GM19395 (cell line): ENCODE measurements at regions not wholly inside any gene's neighbourhood (a gene's known extent, or its start where the extent isn't known, plus 50 kb on each side); places are given as distances from the start of the nearest gene placed in this dataset.

Experiments used
- ATAC-seq: cut with Tn5 transposase; IDR thresholded peaks from one replicate; pipeline ENCODE4 v1.9.1; 2021; ENCODE audit warnings: mild to moderate bottlenecking, moderate library complexity; ENCODE audit not compliant: unreplicated experiment

DNA sequence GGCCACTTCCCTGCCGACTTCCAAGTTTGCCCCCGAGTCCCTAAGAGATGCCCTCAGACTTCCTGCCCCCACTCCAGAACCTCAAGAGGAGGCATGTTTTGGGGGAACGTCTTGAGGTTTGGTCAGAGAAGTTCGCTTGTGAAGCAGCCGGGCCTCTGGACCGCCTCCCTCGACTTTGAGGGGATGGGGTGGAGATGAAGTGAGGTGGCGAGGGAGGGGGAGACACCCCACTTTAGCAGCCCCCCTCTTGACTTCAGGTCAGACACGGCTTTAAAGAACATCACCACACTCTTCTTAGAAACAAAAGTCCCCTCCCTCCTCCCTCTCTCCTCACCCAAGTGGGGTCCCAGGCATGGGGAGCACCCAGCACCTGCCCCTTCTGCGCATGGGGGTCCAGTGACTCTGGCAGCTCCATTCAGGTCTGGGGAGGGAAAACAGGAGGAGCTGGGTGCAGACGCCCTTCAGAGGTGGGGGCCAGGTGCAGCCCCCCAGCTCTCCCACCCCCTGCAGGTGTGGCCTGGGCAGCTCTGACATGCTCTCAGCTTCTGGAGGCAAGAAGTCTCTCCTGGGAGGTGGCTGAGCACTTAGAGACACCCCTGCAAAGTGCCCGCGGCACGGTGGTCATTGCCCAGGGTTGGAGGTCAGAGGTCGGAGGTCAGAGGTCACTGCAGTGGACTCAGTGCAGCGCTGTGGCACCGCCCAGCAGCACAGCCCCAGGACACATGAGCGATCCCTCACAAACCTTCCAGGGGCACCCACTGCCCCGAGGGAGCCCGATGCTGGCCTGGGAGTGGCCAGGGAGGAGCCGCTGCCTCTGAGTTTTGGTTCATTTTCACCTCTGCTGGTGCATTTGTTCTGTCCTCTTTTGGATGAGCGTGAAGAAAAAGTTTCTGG is 108.8 kb downstream of the CPZ start:
- ATAC-seq = no peak

DNA sequence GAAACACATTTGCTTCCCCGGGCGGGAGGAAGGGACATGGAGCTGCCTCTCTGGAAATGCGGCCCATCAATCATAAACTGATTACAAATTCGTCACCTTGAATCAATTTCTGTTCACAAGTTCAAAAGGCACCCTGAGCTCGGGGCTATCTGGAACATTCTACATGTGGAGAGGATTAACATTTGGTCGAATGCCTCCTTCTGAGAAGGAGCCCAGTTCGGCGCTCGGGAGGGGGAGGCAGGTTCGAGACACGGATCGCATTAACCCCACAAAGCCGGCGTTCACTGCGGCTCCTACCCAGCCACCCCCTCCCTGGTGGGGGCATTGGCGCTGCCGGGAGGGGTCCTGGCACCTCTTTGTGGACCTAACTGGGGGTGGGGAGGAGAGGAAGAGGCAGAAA is 108.0 kb downstream of the CPZ start:
- ATAC-seq = no peak

DNA sequence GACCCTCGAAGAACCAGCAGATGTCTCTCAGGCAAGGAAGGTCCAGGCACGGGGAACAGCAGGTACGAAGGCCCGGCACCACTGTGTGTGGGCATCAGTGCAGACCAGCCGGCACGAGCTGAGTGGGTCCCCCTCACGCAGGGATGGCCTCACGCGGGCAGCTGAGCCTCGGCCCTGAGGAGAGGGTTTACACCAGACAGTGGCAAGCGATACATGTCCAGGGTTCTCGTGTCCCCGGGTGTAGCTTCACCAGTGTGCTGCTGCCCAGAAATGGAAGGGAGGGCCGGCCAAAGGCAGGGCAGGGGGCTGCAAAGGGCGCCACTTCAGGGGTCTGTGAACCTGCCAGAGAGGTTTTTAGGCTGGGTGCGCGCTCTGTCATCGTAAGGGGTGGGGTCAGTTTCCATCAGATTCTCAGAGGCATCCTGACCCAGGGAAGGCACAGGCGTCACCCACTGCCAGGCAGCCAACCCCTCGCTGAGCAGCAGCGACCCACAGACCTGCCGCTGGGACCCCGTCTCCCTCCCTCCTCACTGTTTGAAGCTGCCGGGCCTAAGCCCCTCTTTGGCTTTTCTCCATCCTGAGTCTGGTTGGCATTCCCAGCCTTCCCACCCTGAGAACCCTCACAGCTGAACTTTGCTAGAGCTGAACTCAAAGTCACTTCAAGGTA is 107.0 kb downstream of the CPZ start:
- ATAC-seq = no peak

DNA sequence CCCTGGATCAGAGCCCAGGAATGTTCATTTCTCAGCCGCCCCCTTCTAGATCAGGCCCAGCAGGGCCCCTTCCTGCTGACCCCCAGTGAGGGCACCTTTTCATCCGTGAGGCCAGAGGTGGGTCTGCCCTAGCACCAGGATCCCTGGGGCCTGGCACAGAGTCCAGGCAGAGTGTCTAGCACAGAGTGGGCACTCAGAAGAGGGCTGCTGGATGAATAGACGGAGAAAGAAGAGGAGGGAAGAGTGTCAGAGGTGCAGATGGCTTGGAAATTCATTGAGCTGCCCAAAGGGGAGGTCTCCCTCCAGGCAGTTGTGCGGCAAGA is 106.5 kb downstream of the CPZ start:
- no peak for ATAC-seq

DNA sequence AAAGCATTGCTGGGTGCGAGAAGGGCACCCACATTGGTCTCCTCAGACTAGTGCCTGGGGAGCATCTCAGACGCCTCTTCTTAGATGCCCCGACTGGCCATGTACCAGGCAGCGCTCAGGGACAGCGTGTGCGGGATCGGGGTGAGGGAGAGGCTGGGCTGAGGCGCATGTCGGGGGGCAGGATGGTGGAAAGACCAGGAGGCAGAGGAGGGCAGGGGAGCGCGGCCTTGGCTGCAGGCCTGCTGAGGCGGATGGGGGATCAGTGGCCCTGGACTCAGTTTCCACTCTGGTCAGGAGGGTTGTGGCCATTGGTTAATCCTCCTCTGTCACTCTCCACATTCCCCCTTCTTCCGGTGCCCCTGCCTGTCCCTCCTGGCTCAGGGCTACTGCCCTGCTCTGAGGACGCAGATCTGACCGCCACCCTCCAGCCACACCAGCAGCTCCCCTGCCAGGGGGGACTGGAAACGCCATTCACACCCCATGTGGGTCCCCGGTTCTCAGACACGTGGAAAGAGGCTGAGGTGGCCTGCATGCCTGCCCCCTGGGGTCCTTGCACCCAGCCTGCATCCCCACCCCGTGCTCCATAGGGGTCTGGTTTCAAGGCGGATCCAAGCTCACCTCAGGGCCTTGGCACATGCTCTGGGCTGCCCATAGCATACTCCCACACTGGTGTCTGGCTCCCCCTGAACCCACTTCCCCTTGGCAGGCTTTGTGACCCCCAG is 105.9 kb downstream of the CPZ start:
- ATAC-seq = no peak

DNA sequence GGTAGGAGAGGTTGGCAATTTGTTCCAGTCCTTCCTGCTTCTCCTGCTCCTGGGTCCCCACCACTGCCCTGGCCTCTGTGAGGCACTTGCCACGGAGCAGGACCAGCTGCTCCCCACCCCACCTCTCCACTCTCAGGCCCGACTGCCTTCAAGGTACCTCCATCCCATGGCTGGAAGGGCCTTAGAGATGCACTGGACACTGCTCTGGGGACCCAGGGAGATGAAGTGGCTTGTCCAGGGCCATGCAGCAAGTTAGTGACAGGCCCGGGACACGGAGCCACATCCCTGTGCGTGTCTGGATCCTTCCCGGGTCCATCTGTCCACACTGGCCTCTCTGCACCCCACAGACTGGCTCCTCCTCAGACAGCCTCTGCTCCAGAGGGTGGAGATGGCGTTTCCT is 105.3 kb downstream of the CPZ start:
- ATAC-seq = no peak

DNA sequence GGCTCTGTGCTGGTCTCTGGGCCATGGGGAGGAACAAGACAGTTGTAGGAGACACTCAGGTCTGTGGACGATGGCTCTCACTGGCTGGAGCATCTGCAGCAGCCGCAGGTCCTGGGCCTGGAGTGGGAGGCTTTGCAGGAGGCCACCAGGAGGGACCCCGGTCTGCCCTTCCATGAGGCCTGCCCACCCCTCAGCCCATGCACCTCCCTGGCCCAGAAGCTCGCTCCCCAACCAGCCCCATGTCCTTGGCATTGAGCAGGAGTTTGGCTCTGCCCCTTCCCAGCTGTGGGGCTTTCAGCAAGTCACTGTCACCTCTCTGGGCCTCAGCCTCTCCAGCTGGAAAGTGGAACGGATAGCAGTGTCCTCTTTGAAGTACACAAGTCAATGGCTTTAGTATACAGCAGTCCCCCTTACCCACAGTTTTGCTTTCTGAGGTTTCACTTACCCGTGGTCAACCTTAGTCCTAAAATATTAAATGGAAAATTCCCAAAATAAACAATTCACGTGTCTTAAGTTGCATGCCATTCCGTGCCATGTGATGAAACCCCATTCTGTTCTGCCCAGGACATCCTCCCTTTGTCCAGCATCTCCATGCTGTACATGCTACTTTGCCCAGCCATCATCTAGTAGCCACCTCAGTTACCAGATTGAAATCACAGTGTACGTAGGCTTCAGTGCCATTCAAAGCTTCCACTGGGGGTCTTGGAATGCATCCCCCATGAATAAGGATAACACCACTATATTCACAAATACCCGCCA is 104.0 kb downstream of the CPZ start:
- ATAC-seq = no peak

DNA sequence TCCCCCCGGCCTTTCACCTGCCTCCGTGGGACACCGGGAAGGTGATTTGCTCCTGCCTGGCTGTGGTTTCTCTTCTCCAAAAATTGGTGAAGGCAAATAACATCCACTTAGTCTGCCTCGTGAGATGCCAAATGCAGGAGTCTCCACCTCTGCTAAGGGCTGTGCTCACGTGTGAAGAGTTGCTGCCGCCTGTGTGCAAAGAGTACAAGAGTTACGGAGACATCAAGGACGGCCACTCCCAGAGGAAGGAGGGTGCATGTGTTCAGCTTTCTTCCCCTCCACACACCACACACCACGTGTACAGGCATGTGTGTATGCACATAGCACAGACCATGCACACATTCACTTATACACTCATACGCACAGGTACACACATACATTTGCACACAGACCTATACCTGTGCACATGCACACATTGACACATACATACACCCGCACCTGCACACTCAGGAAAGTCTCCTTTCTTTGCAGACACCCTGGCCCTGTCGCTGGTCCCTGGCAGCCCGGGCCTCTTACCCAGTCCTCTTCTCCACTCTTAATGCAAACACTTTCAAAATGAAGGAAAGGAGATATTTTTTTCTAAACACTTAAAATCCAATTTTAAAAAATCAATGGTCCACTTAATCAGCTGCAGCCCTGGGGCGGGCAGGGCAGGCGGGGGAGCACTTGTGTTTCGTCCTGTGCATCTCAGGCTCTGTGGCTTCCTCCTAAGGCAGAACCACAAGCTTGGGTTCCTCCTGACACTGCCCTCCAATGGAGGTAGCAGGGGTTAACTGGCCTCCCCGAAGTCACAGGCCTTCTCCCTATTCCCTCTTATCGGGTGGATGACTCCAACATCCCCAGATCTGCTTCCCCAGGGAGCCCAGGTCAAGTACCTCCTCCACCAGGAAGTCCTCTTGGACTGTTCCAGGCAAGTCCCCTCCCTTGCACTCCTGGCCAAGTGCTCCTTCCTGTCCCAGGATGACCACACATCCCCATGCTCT is 103.0 kb downstream of the CPZ start:
- no peak for ATAC-seq

DNA sequence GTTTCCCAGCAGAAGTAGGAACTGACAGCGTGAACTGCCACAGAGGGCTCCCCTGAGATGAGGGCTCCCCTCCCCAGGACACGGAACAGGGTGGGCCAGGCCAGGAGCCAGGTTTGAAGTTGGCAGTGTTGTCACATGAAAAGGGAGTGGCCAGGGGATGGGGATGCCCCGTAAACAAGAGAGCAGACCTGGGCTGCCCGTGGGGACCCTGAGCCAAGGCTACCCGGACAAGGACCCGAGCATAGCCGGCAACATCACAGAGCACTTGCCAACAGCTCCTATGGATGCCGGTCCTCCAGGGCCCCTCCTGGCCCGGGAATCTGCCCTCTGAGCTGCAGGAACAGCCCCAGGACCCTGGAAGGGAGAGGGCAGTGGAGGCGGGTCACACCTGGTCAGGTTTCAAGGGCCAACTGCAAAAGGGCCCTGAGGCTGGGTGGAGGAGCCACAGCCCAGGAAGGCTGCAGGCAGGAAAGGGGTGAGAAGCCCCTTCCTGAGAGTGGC is 102.1 kb downstream of the CPZ start:
- ATAC-seq = no peak

DNA sequence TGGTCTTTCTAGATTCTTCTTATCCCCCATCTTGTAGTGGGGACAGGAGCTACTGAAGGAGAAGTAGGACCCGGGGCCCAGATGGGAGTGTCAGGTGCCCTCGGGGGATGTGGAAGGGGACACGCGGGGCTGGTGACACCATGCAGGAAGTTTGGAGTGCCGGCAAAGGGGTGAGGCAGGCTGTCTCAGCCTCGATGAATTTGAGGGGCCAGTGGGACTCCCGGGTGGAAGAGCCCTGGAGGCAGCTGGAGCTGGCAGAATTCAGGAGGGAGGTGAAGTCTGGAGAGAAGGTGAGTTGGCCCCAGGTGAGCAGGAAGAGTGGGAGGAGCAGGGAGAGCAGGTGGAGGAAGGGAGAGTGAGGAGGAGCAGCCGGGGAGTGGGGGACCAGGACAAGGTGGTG is 101.7 kb downstream of the CPZ start:
- no peak for ATAC-seq

DNA sequence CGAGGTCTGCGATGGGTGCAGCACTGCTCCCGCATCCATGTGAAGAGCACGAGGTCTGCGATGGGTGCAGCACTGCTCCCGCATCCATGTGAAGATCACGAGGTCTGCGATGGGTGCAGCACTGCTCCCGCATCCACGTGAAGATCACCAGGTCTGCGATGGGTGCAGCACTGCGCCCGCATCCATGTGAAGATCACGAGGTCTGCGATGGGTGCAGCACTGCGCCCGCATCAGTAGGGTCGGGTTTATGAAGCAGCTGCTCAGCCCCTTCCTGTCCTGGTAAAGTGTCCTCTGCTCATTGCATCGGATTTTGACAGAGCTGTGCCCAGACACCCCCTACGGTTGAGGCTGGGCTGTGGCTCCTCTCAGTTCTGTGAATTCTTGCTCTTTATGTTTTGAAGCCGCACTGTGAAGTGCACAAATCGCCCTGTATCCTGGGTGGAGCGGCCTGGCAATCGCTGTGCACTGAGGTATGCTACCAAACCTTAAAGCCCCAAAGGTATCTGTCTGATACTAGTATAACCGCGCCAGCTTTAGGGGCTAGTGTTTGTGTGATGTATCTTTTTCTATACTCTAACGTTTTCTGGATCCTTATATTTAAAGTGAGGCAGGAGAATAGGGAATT is 98.7 kb downstream of the CPZ start:
- ATAC-seq = no peak

DNA sequence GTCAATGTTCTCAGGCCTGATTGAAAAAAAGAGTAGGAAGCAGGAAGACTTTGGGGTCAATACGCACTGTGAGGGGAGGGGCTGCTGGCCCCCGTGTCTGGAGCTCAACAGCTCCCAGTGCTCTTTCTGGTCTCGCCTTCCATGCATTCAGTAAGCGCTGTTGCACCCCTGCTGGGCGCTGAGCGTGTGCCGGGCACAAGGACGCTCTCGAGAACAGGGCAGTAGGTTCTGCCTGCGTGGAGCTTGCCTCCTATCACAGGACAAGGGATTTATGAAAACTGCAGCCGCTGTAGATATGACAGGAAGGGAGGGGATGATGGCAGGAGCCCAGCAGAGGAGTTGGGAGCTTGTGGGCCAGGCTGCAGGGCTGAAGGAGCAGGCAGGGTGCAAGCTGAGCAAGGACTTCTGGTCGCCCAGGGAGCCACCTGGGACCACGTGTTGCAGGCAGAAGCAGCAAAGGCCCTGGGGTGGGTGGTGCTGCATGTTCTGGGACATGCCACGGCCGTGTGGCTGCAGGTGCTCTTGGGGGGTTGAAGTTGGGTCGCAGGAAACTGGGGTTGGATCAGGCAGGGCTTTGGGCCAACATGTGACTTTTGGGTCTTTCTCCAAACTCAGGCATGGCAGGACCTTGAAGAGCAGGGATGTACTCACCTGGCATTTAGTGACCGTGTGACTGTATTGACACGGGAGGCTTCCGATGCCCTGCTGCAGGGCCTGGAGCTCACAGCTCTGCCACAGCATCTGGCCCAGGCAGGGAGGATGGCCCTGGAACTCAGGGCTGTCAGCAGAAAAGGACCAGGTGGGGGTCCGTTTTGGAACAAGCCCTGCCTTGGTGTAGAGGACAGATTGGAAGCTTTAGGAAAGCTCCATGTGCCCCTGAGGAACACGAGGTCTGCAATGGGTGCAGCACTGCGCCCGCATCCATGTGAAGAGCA is 97.9 kb downstream of the CPZ start:
- no peak for ATAC-seq

DNA sequence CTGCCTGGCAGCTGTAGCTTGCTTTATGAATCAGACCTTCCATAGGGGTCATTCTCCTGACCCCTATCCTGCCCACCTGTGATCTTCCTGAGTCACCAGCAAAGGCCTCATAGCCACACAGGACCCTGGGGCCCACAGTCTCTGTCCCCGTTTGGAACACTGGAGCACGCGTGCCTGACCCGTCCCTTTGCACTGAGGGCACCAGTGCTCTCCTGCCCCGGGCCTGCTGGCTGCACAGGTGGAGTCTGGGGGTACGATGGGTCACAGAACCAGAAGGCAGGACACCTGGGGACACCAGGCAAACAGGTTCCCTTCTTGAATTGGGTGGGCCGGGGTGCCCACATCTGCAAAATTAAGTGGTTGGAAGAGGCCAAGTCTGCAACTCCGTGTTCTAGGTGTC is 97.2 kb downstream of the CPZ start:
- ATAC-seq = no peak

DNA sequence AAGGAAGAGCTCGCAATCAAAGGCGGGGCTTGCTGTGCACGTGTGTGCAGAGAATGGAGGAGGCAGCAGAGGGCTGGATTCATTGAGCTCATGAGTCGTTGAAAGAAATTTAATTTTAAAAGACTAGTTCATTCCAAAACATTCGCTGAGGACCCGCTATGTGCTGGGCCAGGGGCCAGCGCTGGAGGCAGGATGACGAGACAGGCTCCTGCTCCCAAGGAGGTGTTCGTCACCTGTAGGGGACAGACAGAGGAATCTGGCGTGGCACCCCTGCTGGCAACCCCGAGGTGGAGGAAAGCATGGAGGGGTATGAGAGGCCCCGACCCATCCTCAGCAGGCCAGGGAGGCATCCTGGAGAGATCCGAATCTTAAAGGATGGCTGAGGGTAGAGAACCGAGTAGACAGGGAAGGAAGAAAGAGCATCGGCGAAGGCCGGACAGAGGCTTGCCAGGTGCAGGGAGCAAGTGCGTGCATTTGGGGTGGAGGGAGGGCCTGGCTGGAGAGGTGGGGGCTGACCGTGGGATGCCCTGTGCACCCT is 96.4 kb downstream of the CPZ start:
- no peak for ATAC-seq

DNA sequence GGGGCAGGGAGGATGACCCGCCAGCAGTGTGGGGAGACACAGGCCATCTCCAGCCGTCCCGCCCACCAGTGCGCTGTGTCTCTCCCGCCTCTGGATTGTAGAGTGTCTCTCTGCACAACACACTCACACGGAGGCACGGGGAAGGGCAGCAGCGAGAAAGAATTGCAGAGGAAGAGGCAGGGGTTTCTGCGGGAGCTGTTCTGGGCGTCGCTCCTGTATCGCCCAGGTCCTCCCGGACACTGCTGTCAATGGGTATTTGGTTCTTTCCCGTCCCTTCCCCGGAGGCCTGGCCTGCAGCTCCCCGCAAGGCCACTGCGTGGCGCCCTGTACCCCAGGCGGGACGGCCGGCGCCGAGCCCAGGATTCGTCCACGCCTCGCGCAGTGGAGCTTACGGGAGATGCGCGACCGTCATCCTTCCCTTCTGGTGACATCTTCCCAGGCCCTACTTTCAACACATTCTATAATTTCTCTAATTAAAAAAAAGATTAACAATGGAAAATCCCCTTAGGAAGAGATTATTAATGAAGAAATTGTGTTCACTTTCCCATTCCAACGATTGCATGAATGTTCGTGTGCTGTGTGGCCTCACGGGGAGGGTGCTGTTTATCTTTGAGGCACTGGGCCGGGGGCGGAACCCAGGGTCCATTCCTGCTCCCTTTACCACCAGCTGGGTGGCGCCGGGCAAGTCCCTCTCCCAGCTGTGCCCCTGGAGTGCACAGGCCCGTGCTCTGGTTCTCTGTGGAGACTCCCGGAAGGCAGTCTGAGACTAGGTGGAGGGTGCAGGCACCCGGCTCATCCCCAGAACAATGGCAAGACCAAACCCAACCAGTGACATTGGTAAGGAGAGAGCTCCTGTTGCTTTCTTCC is 95.7 kb downstream of the CPZ start:
- ATAC-seq = no peak

DNA sequence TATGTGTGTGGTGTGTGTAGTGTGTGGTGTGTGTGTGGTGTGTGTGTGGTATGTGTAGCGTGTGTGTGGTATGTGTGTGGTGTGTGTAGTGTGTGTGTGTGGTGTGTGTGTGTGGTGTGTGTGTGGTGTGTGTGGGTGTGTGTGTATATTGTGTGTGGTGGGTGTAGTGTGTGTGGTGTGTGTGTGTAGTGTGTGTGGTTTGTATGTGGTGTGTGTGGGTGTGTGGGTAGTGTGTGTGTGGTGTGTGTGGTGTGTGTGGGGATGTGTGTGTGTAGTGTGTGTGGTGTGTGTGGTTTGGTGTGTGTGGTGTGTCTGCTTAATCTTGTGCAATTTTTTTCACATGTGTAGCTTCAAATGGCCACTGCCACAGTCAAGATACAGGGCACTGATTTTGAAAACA is 94.5 kb downstream of the CPZ start:
- no peak for ATAC-seq

DNA sequence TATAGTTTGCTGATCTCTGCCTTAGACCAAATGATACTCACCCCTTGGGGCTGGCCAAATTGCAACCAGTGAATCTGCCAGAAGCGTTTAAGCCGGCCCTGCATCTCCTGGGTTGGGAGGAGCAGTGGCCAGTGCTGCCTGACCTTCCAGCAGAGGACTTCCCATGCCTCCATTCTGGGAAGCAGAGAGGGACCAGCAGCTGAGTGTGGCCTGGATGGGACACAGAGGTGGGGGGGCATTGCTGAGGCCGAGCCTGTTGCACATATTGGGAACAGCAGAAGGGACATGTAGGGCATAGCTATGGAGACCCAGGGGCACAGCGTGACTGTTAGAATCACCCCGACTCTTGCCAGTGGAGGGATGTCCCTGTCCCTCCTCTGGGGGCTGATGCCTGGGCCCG is 93.3 kb downstream of the CPZ start:
- no peak for ATAC-seq
